ENCODE measurements at regions not wholly inside any gene's neighbourhood (a gene's known extent, or its start where the extent isn't known, plus 50 kb on each side); places are given as distances from the start of the nearest gene placed in this dataset.

DNA sequence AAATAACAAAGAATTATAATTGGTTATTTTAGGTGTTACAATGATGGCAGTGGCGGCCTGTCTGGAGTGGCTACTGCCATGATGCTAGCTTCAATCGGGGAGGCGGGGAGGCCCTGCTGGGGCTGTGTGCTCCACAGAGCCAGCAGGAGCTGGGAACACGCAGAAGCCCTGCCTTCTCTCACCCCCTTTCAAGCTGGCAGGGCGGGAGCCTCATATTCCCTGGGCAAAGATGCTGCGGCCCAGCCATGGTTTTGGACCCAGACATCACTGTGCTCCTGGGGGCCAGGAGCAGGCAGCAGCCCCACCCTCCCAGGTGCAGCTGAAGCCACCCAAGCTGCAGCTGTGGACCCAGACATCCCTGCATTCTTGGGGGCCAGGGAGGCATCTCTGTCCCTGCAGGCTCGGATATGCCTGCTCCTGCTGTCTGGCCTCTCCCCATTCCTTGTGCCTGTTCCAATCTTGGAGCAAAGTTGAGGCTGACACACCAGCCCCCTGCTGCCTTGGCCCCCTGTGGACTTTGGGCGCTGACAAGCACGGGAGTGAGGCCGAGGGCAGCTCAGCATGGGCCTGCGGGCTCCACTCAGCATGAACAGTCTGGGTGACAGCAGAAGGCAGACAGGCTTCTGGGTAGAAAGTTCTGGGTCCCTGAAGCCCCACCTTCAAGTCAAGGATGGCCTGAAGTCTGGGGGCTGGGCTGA lies 263.1 kb upstream of the HTR2A start:
- TF ChIP-seq, protein P1, sequence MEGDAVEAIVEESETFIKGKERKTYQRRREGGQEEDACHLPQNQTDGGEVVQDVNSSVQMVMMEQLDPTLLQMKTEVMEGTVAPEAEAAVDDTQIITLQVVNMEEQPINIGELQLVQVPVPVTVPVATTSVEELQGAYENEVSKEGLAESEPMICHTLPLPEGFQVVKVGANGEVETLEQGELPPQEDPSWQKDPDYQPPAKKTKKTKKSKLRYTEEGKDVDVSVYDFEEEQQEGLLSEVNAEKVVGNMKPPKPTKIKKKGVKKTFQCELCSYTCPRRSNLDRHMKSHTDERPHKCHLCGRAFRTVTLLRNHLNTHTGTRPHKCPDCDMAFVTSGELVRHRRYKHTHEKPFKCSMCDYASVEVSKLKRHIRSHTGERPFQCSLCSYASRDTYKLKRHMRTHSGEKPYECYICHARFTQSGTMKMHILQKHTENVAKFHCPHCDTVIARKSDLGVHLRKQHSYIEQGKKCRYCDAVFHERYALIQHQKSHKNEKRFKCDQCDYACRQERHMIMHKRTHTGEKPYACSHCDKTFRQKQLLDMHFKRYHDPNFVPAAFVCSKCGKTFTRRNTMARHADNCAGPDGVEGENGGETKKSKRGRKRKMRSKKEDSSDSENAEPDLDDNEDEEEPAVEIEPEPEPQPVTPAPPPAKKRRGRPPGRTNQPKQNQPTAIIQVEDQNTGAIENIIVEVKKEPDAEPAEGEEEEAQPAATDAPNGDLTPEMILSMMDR (IDR thresholded peaks at IDR 0.05) = no peak
- H3K4me3 Mint-ChIP-seq = no peak overlapping the region
- ChIA-PET POLR2A (no interaction called here), CTCF (no interaction called here)
- peaks cover 4% of the 10 kb centered on the region for H3K27me3 Mint-ChIP-seq
- ATAC-seq (no peak), DNase-seq (no peak)
- H3K4me1 Mint-ChIP-seq (ENCODE audit: low read depth) = no peaks in the 10 kb centered on the region
- no peaks in the 10 kb centered on the region for H3K36me3 Mint-ChIP-seq (ENCODE audit: low read depth)
- intact Hi-C loops (cut with micrococcal nuclease) = no loop called here
- H3K9me3 Mint-ChIP-seq = no peaks in the 10 kb centered on the region
- H3K27ac Mint-ChIP-seq = no peak overlapping the region

DNA sequence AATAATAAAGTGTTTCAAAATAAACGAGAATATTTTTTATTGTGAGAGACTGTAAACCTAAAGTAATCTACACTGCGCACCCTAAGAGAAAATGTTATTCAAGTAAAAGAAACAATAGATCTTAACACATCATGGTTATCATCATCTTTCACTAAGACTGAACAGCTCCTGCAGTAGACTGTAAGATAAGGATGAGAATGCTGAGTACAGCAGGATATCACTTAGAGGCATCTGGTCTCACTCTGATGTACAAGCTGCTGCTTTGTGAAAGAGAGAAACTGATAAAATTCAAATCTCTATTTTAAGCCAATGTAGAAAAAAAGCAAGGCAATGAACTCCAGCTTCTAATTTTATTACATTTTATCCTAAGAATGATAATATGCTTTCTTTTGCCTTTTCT lies 261.7 kb upstream of the HTR2A start:
- Mint-ChIP-seq H3K36me3 (ENCODE audit: low read depth) (no peaks in the 10 kb centered on the region), H3K4me3 (no peak overlapping the region), H3K4me1 (ENCODE audit: low read depth) (no peaks in the 10 kb centered on the region), H3K27me3 (peaks cover 7% of the 10 kb centered on the region), H3K27ac (no peak overlapping the region), H3K9me3 (no peaks in the 10 kb centered on the region)
- TF ChIP-seq, protein P1 (IDR thresholded peaks at IDR 0.05) = no peak
- no peak for ATAC-seq
- intact Hi-C loops (cut with micrococcal nuclease) = no loop called here
- ChIA-PET CTCF (no interaction called here), POLR2A (no interaction called here)
- no peak for DNase-seq

DNA sequence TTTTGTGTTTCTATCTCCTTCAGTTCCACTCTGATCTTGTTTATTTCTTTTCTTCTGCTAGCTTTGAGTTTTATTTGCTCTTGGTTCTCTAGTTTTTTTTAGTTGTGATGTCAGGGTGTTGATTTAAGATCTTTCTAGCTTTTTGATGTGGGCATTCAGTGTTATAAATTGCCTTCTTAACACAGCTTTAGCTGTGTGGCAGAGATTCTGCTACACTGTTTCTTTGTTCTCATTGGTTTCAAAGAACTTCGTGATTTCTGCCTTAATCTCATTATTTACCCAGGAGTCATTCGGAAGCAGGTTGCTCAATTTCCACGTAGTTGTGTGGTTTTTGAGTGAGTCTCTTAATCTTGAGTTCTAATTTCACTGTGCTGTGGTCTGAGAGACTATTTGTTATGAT lies 251.7 kb upstream of the HTR2A start:
- TF ChIP-seq, protein P1 (IDR thresholded peaks at IDR 0.05) = no peak
- POLR2A ChIA-PET = no interaction called here
- H3K4me3 Mint-ChIP-seq = no peak overlapping the region

DNA sequence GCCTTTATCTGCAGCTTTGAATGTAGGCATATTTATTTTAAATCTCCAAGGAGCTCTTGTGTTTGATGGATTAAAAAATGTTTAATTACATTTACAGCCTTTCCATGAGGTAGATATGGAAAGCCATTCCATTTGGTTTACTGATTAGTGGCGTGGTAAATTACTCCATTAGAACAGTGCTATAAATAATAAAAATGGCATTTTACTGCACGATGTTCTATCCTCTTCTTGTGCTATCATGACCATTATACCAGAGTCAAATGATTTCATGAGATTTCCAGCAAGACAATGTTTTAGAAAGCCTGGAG lies 250.9 kb upstream of the HTR2A start:
- POLR2A ChIA-PET = no interaction called here
- ATAC-seq (no peak), DNase-seq (no peak)
- peaks cover 5% of the 10 kb centered on the region for H3K4me1 Mint-ChIP-seq (ENCODE audit: low read depth)
- H3K9me3 Mint-ChIP-seq = peaks cover 4% of the 10 kb centered on the region
- CTCF ChIA-PET = no interaction called here
- peaks cover 1% of the 10 kb centered on the region for H3K27me3 Mint-ChIP-seq
- no peaks in the 10 kb centered on the region for H3K36me3 Mint-ChIP-seq (ENCODE audit: low read depth)
- no peak overlapping the region for H3K27ac Mint-ChIP-seq
- intact Hi-C loops (cut with micrococcal nuclease) = no loop called here
- TF ChIP-seq, protein P1 (IDR thresholded peaks at IDR 0.05) = no peak
- H3K4me3 Mint-ChIP-seq = no peak overlapping the region

More for the DNA sequence above, 251.7 kb upstream of the HTR2A start:
- Mint-ChIP-seq H3K27me3 (no peaks in the 10 kb centered on the region), H3K4me1 (ENCODE audit: low read depth) (peaks cover 5% of the 10 kb centered on the region), H3K36me3 (ENCODE audit: low read depth) (no peaks in the 10 kb centered on the region), H3K27ac (no peak overlapping the region), H3K9me3 (peaks cover 4% of the 10 kb centered on the region)
- DNase-seq = no peak
- no peak for ATAC-seq
- CTCF ChIA-PET = no interaction called here
- intact Hi-C loops (cut with micrococcal nuclease) = no loop called here

DNA sequence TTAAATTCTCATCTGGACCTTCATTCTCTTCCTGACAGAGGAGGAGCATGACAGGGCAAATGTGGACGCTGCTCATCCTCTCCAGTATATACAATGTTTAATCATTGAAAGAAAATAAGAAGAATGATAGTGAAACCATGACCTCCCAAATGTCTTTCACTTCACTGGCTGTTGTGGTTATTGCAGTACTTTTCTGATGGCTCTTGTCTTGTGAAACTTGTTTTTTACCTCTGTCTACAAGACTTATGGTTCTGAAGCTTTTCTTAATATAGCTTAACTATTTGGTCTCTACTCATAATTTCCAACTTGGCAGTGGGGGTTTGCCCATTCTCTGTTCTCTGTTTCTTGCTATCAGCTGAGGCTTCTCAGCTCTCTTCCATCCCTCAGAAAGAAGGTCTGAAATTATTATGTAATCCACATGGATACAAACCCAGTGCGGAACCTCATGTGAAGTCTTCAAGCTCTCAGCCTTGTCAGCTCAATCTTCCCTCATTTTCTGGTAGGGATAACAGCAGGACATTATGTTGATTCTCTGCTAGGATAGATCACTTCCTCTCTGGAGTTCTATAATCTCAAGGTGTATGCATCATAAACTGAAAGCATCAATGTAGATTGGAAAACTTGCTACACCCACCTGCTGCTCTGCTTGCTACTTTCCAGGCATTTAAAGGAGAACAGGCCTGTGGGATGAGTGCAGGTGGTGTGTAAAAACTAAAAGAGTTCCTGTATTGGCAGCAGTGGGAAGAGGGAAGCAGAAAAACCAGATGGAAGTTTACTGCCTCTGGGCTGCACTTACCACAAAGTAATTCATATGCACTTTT lies 250.3 kb upstream of the HTR2A start:
- POLR2A ChIA-PET = no interaction called here
- Mint-ChIP-seq H3K4me3 (no peak overlapping the region), H3K27me3 (peaks cover 1% of the 10 kb centered on the region), H3K4me1 (ENCODE audit: low read depth) (peaks cover 5% of the 10 kb centered on the region), H3K9me3 (peaks cover 4% of the 10 kb centered on the region), H3K36me3 (ENCODE audit: low read depth) (no peaks in the 10 kb centered on the region), H3K27ac (no peak overlapping the region)
- DNase-seq = no peak
- TF ChIP-seq, protein P1 (IDR thresholded peaks at IDR 0.05) = no peak
- no peak for ATAC-seq
- intact Hi-C loops (cut with micrococcal nuclease) = no loop called here
- CTCF ChIA-PET = no interaction called here
